Progenitor cell of endocrine pancreas (in vitro differentiated cells): ENCODE measurements at regions not wholly inside any gene's neighbourhood (a gene's known extent, or its start where the extent isn't known, plus 50 kb on each side); places are given as distances from the start of the nearest gene placed in this dataset.
A peak's percentile ranks its signal among the peaks of the same experiment; 100 is the strongest.

Source experiments
- DNase-seq: peaks from one replicate; pipeline ENCODE4 v3.0.0; 2021; ENCODE audit warnings: low spot score; ENCODE audit not compliant: unreplicated experiment
- H3K27ac Mint-ChIP-seq: 2 replicates; pipeline ENCODE4 v1.8.0; 2021; ENCODE audit warnings: mild to moderate bottlenecking, moderate library complexity, mixed read lengths
- H3K27me3 Mint-ChIP-seq: 2 replicates; pipeline ENCODE4 v1.8.0; 2021; ENCODE audit warnings: mixed read lengths
- H3K36me3 Mint-ChIP-seq: 2 replicates; pipeline ENCODE4 v1.8.0; 2022; ENCODE audit warnings: mixed read lengths; ENCODE audit not compliant: insufficient read depth
- H3K4me1 Mint-ChIP-seq: 2 replicates; pipeline ENCODE4 v1.8.0; 2021; ENCODE audit warnings: low read depth, mixed read lengths
- H3K4me3 Mint-ChIP-seq: 2 replicates; pipeline ENCODE4 v1.8.0; 2021; ENCODE audit warnings: low read depth, mild to moderate bottlenecking, moderate library complexity, mixed read lengths
- H3K9me3 Mint-ChIP-seq: 2 replicates; pipeline ENCODE4 v1.8.0; 2021; ENCODE audit warnings: low read depth, mixed read lengths
- TF ChIP-seq, protein P1 (sequence below): fragments of 200-600 bp; sonication (generic); IDR thresholded peaks from one replicate; pipeline ENCODE4 v1.5.0; 2021; ENCODE audit warnings: antibody characterized with exemption, mild to moderate bottlenecking; ENCODE audit not compliant: unreplicated experiment

DNA sequence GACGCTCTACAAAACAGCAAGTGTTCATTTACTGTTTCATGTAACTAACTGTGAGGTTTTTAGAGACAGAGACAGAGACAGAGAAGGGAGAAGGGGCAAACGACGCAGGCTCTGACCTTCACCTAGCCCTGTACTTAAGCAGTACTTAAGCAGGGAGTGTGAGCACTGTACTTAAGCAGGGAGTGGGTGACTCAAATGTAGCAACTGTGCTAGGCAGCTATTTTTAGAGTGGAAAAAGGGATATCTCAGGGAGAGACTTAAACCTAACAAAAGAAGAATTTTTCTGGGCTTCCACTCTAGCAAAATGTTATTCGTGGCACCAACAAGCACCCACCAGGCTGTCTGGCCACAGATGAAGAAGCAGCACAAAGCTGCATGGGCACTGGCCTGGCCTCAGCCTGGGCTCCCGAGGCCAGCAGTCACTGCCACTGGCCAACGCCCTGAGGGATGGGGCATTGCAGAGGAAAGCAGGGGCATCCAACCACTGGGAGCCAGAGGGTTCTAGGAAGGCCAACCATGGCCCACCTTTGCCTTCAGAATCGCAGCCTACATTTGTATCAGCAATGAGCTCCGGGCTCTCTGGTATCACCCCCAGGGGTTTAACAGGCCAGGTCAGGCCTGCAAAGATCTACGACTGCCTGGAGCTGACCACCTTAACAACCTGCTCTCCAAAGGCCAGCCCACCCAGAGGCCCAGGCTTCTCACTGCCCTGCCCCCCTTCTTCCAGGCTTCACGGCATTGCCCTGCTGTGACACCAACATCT, 154.3 kb downstream of the TTC32 start:
- Mint-ChIP-seq H3K27ac (no peak overlapping the region), H3K4me3 (no peak overlapping the region), H3K9me3 (no peaks in the 10 kb centered on the region), H3K27me3 (peaks cover 4% of the 10 kb centered on the region), H3K36me3 (no peaks in the 10 kb centered on the region), H3K4me1 (no peaks in the 10 kb centered on the region)
- DNase-seq: no peak
- TF ChIP-seq, protein P1, sequence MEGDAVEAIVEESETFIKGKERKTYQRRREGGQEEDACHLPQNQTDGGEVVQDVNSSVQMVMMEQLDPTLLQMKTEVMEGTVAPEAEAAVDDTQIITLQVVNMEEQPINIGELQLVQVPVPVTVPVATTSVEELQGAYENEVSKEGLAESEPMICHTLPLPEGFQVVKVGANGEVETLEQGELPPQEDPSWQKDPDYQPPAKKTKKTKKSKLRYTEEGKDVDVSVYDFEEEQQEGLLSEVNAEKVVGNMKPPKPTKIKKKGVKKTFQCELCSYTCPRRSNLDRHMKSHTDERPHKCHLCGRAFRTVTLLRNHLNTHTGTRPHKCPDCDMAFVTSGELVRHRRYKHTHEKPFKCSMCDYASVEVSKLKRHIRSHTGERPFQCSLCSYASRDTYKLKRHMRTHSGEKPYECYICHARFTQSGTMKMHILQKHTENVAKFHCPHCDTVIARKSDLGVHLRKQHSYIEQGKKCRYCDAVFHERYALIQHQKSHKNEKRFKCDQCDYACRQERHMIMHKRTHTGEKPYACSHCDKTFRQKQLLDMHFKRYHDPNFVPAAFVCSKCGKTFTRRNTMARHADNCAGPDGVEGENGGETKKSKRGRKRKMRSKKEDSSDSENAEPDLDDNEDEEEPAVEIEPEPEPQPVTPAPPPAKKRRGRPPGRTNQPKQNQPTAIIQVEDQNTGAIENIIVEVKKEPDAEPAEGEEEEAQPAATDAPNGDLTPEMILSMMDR: no peak

DNA sequence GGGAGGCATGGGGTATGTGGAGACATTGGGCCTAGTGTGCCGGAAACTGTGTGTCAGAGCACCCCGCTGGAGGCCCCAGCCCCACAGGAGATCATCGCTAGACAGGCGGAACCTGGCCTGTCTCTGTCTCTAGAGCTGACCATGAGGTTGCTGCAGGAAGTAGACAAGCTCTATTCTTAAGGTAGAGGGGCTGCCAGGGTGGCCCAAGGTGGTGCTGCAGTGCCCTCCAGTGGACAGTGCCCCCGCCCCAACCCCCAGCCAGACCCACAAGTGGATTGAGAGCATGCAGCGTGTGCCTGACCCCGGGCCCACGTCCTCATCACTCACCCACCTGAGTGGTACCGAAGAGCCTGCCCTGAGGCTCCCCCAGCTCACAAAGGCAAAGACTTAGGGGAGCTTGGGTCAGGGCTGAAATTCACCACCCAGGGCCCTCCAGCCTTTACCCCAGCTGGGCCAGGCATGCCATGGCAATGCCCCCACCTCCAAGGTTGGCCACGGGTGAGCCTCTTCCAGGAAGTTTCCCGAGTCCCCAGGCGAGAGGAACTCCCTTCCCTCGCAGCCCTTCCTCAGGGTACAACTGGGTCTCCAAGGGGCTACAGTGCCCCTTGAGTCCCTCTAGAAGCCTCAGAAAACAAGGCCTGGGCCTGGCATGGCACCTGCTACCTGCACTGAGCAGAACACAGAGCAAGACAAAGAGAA, 155.0 kb downstream of the TTC32 start:
- H3K27ac Mint-ChIP-seq: peak overlapping the region; percentile 39
- H3K4me3 Mint-ChIP-seq: no peak overlapping the region
- peaks cover 4% of the 10 kb centered on the region for H3K27me3 Mint-ChIP-seq
- peak; percentile 53 for DNase-seq
- no peaks in the 10 kb centered on the region for H3K36me3 Mint-ChIP-seq
- H3K9me3 Mint-ChIP-seq: no peaks in the 10 kb centered on the region
- TF ChIP-seq, protein P1: peak; percentile 70
- H3K4me1 Mint-ChIP-seq: no peaks in the 10 kb centered on the region

DNA sequence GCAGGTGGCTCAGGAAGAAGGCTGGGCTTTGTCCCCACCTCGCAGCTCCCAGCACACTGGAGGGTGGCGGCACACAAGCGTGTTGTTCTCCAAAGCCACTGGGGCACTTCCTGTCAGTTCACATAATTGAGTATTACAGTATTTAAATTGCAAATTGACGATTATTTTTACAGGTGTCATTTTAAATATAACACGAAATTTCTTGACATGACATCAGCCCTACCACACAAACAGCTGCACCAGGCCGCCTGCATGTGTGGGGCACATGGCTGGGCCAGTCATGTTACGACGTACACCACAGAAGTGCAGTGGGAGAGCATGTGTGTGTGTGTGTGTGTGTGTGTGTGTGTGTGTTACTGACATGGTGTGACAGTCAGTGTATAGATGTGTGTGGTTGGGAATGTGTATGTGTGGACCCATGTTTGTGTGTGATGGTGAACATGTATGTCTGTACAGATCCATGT, 155.6 kb downstream of the TTC32 start:
- Mint-ChIP-seq H3K9me3 (peaks cover 3% of the 10 kb centered on the region), H3K4me1 (no peaks in the 10 kb centered on the region), H3K27ac (peak overlapping the region; percentile 39), H3K36me3 (no peaks in the 10 kb centered on the region), H3K4me3 (no peak overlapping the region), H3K27me3 (peaks cover 4% of the 10 kb centered on the region)
- TF ChIP-seq, protein P1: no peak
- no peak for DNase-seq

DNA sequence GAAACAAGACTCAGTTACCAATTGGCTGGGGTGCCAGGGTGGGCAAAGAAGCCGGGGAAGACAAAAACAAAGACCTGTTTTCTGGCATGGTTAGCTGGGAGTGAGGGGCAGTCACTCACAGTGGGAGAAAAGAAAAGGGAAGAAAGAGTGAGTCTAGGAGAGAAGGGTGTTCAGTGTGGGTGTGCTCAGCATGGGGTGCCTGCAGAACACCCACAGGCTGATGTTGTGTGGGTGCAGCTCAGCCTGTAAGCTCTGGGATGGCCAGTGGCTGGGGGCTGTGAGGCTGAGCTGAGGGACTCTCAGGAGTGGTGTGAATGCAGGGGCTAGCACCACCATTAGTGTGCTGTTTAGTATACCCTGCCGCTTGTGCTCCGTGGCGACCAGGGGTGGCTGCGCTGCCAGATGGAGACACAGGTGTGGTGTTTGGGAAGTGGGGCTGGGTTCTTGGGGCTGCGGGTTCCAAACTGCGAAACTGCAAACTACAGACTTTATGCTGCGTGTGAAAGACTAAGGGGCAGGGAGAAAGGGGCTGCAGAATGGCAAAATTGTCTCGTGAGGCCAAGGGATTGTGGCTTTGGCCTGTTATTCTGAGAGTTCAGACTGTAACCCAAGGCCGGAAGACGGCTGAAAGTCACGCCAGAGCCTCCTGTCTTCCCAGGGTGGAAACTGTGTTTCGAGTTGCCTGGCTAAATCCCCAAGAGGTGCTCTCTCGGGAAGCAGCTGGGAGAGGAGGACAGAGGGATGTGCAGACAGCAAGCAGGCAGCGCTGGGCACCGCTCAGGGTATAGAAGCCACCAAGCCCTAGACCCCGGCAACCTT, 156.3 kb downstream of the TTC32 start:
- Mint-ChIP-seq H3K4me1 (no peaks in the 10 kb centered on the region), H3K4me3 (no peak overlapping the region), H3K27ac (no peak overlapping the region), H3K9me3 (peaks cover 3% of the 10 kb centered on the region), H3K36me3 (no peaks in the 10 kb centered on the region), H3K27me3 (peaks cover 4% of the 10 kb centered on the region)
- TF ChIP-seq, protein P1: no peak
- no peak for DNase-seq
